AG10803 (cell line): ENCODE measurements at regions not wholly inside any gene's neighbourhood (a gene's known extent, or its start where the extent isn't known, plus 50 kb on each side); places are given as distances from the start of the nearest gene placed in this dataset.

Source experiments
- DNase-seq: peaks from one replicate; pipeline ENCODE4 v3.0.0; 2010; ENCODE audit warnings: low read depth
- H3K4me3 ChIP-seq: 2 replicates; pipeline ENCODE4 v1.5.1; 2011; ENCODE audit warnings: mild to moderate bottlenecking, low read length, control low read depth
- TF ChIP-seq, protein P1 (sequence below): conservative IDR thresholded peaks from 2 replicates; pipeline ENCODE4 v1.5.1; 2011; ENCODE audit warnings: mild to moderate bottlenecking, low read length, control low read depth, inconsistent platforms

DNA sequence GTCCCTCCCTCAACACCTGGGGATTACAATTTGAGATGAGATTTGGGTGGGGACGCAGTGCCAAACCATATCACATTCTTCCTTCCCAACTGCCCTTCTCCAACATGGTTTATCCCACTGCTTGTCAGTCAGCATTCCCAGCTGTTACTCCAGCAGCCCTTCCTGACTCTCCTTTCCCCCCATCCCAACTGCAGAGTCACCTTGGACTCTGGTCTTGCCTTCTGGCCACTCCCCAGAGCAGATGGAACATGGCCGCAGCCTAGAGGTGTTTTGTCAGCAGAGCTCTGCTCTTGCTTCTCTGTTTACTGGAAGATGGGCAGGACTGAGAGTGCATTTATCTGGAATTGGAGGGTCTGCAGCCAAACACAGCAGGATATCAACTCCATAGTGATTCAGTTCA lies 51.2 kb upstream of the MEX3C start:
- no peak overlapping the region for H3K4me3 ChIP-seq
- no peak for DNase-seq
- TF ChIP-seq, protein P1, sequence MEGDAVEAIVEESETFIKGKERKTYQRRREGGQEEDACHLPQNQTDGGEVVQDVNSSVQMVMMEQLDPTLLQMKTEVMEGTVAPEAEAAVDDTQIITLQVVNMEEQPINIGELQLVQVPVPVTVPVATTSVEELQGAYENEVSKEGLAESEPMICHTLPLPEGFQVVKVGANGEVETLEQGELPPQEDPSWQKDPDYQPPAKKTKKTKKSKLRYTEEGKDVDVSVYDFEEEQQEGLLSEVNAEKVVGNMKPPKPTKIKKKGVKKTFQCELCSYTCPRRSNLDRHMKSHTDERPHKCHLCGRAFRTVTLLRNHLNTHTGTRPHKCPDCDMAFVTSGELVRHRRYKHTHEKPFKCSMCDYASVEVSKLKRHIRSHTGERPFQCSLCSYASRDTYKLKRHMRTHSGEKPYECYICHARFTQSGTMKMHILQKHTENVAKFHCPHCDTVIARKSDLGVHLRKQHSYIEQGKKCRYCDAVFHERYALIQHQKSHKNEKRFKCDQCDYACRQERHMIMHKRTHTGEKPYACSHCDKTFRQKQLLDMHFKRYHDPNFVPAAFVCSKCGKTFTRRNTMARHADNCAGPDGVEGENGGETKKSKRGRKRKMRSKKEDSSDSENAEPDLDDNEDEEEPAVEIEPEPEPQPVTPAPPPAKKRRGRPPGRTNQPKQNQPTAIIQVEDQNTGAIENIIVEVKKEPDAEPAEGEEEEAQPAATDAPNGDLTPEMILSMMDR = no peak

GRCh38 chr18:51250006-51250405 lies 52.5 kb upstream of the MEX3C start:
- TF ChIP-seq, protein P1 = no peak
- no peak for DNase-seq
- no peak overlapping the region for H3K4me3 ChIP-seq

GRCh38 chr18:51250458-51251024 lies 53.1 kb upstream of the MEX3C start:
- DNase-seq = no peak
- no peak overlapping the region for H3K4me3 ChIP-seq
- TF ChIP-seq, protein P1 = no peak

DNA sequence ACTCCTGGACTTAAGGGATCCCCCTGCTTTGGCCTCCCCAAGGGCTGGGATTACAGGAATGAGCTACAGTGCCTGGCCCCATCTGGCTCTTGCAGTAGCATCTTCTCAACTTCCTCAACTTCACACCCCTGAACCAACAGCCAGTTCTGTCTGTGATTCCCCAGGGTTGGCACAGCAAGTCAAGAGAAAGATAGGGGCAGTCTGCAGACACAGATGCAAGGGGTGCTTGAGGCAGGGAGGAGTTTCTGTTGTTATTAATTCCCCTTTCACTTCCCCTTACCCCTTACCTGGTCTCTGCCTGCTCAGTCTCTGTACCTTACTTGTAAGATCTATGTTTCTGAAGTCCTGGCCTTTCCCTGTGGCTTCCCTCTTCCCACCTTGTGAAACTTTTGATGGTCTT lies 54.1 kb upstream of the MEX3C start:
- DNase-seq = no peak
- TF ChIP-seq, protein P1 = no peak

DNA sequence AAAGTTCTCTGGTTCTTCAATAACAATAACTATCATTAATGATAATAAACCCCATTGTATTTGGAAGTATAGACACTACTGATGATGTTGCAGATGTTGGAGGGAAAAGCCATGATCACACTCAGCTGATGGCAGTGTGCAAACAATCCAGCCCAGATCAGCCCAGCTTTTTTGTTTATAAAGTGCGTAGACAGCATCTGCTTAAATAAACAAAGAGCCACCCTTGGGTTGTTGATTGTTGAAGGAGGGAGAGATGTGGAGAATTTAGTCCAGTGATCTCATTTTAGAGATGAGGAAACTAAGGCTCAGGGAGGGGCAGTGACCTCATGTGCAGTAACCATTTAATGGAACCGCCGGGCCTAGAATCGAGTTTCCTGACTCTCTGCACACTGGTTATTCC lies 56.0 kb upstream of the MEX3C start:
- TF ChIP-seq, protein P1 = no peak
- H3K4me3 ChIP-seq = no peak overlapping the region
- DNase-seq = no peak

More for the DNA sequence above, 54.1 kb upstream of the MEX3C start:
- no peak overlapping the region for H3K4me3 ChIP-seq

DNA sequence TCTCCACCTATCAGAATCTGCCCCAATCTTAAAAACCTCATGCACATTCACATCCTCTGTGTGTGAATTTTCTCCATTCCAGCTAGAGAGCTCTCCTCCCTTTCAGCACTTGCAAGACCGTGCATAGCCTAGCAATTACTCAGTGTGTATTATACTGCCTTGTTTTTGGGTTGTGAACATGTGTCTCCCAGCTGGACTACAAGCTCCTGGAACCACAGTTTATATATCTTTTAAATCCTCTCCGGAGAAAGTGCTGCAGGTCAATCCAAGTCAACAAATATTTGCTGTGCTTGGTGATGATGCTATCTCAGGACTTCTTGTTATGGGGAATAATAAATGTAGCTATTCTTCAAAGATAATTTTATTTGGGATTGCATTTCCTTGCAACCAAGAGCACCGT lies 58.2 kb upstream of the MEX3C start:
- no peak overlapping the region for H3K4me3 ChIP-seq
- DNase-seq = peak; percentile 25
- TF ChIP-seq, protein P1 = no peak

- no peak for DNase-seq
- H3K4me3 ChIP-seq = no peak overlapping the region
- TF ChIP-seq, protein P1 = no peak
Measured at GRCh38 chr18:51257150-51257549, 59.7 kb upstream of the MEX3C start.
